NCI-H748 treated with DMSO at 0.1 percent for 48 hours (cell line): ENCODE measurements at regions not wholly inside any gene's neighbourhood (a gene's known extent, or its start where the extent isn't known, plus 50 kb on each side); places are given as distances from the start of the nearest gene placed in this dataset.
"Not testable (repeated sequence)": the region's sequence is repeated elsewhere in the genome, so short reads cannot be mapped to it uniquely, and the experiment has no call there.

Experiments
- DNase-seq: peaks from one replicate; lab custom pipeline; 2025; lab: John Stamatoyannopoulos, UW

- no peak for DNase-seq
These were observed 533.0 kb downstream of the KCNA4 start for GRCh38 chr11:29483831-29484230.

DNA sequence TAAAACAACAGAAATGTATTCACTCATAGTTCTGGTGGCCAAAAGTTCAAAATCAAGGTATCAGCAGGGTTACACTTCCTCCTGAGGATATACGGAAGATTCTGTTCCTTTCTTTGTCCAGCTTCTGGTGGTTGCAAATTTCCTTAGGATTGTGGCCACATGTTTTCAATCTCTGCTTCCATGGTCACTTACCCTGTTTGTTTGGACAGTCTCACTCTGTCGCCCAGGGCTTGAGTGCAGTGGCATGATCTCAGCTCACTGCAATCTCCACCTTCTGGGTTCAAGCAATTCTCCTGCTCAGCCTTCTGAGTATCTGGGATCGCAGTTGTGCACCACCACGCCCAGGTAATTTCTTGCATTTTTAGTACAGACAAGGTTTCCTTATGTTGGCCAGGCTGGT lies 534.3 kb downstream of the KCNA4 start:
- DNase-seq = no peak

DNA sequence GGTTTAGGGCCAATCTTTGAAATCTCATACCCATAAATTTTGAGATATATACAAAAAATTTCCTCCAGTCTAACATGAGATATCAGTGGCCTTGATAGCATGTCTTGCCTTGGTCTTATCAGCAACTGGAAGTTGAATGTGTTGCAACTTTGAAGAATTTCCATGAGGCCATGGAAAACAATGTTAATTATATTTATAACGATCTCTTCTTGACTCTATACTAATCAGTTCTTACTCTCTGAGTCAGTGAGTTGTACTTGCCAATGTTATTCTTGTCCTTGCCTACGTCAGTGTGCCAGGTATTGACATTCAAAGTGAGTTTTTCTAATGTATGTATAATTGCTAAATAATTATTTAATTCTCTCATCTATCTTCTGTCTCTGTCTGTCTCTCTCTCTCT lies 535.1 kb downstream of the KCNA4 start:
- DNase-seq = no peak

DNA sequence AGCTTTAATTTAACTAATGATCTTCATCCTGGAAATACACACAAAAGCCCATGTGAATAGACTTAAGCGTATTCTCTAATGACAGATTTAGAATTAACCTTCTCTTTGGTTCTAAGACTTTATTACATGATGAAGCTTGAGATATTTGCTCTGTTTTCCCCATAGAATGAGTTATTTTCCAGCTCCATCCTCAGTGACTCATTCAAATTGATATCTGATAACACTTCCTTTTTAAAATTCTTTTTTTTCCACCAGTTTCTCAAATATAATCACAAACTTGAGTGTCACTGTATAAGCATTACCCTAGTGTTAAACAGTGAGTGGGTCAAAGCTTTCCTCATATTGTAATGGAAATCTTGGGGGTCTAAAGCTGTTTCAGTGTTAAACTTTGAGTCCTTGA lies 535.8 kb downstream of the KCNA4 start:
- no peak for DNase-seq

DNA sequence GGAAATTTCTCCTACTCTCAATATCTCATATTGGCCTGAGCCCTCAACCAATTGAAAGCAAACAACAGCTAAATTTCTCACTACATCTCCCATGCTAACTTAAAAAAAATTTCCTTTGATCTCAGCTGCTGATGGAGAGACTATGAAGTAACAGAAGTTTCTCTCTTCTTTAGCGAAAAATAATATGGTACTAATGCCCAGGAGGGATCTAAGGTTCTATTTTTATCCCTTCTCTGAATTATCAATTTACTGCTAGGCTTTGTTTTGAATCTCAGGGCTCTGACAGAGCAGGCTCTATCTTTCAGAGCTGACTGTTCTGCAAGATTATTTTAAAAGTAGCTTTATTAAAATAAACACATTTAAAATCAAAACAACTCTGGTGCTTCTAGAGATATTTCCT lies 558.6 kb downstream of the KCNA4 start:
- no peak for DNase-seq

DNA sequence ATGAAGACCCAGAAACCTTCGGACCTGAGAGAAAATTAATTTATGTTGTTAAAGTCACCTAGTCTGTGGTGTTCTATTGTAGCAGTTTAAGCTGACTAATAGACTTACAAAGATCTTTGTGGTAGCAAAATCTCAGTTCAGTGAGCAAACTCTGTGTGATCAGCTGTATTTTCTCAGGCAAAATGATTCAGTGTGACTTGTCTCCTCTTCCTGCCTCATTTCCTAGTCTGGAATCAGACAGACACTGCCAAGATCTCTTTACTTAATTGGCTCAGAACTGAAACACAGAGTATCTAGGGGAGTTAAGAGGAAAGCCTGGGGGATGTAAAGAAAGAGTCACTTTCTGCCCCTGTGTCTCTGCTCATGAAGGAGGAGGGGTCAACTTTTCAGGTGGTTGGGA lies 564.7 kb downstream of the KCNA4 start:
- no peak for DNase-seq

GRCh38 chr11:29449281-29450074 lies 567.4 kb downstream of the KCNA4 start:
- DNase-seq = no peak

GRCh38 chr11:29448246-29448877 lies 568.5 kb downstream of the KCNA4 start:
- DNase-seq = peak; percentile 6

DNA sequence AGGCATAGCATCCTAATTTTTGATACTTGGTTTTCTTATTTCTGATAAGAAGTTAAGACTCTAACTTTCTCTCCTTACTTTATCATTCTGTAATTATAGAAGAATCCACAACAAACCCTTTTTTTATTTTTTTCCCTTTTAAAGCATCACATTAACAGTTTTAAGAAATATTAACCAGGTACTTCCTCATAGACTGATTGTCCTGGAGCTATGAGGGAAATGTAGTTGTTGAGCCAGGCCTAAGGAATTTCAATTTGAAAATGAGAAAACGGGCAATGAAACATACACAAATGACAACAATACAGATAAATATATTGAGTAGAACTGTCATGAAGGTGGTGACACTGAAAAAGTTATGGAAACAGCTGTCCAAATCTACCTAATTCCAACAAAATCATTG lies 569.0 kb downstream of the KCNA4 start:
- no peak for DNase-seq

- DNase-seq = no peak
These were observed 570.7 kb downstream of the KCNA4 start for GRCh38 chr11:29446132-29446531.

DNA sequence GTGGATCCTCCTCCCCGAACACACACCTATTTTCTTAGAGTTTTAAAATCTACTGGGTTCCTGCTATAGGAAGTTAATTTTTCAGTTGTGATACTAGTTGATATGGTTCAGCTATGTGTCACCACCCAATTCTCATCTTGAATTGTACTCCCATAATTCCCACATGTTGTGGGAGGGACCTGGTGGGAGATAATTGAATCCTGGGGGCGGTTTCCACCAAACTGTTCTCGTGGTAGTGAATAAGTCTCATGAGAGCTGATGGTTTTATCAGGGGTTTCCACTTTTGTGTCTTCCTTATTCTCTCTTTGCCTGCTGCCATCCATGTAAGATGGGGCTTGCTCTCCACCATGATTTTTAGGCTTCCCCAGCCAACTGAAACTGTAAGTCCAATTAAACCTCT lies 571.6 kb downstream of the KCNA4 start:
- not testable (repeated sequence) for DNase-seq

DNA sequence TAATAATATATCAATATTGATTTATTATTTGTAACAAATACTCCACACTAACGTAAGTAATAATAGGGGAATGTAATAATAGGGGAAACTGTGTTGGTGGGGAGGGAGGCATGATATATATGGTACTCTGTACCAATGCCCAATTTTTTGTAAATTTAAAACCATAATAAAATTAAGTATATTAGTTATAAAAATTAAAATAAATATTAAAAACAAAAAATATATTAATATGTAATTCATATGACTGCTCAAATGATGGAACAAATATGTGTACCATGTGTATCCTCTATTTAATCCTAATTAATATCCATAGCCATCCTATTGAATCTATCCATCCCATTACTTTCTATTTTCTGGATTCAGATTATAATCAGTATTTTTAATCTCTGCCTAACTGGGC lies 578.0 kb downstream of the KCNA4 start:
- DNase-seq = no peak

GRCh38 chr11:29435421-29435820 lies 581.4 kb downstream of the KCNA4 start:
- no peak for DNase-seq

DNA sequence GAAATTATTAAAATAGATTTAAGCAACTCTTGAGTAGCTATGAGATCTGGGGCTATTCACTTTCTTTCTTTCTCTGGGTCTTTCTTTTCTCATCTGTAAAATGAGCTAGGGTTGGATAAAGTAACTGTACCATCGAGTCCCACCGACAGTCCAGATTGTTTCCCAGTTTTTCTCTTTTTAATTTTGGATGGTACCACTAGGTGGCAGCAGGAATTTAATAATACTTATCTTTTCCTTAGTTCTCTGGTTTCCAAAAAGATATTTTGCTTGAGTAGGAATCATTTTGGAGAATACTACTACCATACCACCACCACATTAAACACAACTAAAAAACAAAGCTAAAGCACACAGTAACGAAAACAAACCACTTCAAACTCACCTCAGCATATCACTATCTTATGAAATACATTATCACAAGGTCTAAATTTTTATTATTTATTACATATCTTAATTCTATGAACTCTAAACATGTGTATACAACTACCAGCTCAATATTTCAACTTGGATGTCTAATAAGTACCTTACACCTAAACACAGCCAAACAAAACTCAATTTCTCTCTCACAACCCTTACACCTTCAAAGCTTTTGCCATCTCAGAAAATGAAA lies 584.0 kb downstream of the KCNA4 start:
- no peak for DNase-seq

DNA sequence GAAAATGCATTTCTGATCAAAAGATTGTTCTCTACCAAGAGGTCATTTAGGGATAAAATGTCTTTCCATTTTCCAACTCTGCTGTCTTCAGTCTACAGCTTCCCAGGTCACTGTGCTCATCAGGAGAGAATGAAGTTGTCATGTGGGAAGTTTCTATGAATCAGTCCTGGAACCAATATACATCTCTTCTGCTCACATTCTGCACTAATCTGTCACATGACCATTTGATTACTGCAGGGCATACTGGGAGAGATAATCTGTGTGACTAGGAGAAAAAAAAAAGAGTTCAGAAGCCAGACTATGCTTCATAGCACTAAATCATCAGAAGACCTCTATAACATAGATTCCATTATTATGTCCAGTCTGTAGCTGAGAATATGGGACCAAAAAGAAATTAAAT lies 611.5 kb downstream of the KCNA4 start:
- no peak for DNase-seq

- no peak for DNase-seq
These were observed 621.2 kb downstream of the KCNA4 start for GRCh38 chr11:29395555-29396072.

DNA sequence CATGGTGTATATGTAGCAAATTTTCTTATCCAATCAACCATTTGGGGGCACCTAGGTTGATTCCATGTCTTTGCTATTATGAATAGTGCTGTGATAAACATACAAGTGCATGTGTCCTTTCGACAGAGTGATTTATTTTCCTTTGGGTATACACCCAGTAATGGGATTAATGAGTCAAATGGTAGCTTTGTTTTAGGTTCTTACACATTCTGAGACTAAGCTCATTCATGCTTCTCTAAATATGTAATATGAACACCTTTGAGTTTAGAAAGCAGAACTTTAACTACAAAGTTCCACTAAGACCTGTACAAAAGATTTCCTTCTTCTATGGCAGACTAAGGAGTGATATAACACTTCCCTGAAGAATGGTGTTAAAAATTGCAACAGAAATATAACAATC lies 627.0 kb downstream of the KCNA4 start:
- no peak for DNase-seq

DNA sequence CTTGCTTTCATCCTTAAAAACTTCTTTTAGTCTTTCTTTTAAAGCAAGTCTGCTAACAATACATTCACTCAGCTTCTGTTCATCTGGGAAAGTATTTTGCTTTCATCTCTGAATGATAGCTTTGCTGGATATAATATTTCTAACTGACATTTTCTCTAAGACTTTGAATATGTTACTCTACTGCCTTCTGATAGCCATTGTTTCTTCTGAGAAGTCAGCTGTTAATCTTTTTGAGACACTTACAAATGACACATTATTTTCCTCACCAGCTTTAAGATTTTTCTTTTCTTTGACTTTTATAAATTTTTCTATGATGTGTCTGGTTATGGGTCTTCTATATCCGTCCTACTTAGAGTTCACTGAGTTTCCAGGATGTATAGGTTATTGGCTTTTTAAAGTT lies 643.1 kb downstream of the KCNA4 start:
- DNase-seq = no peak

GRCh38 chr11:29368126-29368525 lies 648.7 kb downstream of the KCNA4 start:
- no peak for DNase-seq

- DNase-seq = no peak
These were observed 652.8 kb downstream of the KCNA4 start for GRCh38 chr11:29364006-29364405.

DNA sequence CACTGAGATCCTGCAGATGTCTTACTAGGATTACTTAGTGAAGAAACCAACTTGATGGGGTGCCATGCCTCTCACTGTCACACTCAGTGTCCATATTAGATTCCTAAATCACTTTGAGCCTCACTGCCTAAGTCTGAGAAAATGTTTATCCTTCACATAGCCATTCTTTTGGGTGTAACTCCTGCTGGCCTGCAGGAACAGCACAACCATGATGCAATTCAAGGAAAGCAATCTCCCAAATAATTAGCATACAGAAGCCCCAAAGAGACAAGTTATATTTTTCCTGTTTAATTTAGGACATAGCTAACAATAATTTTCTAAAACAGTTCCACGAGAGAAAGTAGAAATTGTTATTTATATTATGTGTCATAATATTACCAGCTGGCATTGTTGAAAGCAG lies 655.5 kb downstream of the KCNA4 start:
- no peak for DNase-seq

- DNase-seq = no peak
These were observed 663.0 kb downstream of the KCNA4 start for GRCh38 chr11:29353833-29354232.

- no peak for DNase-seq
These were observed 664.5 kb downstream of the KCNA4 start for GRCh38 chr11:29352273-29352795.
